Activated naive CD4-positive, alpha-beta T cell treated with anti-CD3 and anti-CD28 coated beads for 36 hours (primary cell): ENCODE measurements at regions not wholly inside any gene's neighbourhood (a gene's known extent, or its start where the extent isn't known, plus 50 kb on each side); places are given as distances from the start of the nearest gene placed in this dataset.
"Not testable (repeated sequence)": the region's sequence is repeated elsewhere in the genome, so short reads cannot be mapped to it uniquely, and the experiment has no call there.

Source experiments
- CTCF ChIA-PET: fragments of 350-600 bp; sonication (Branson Sonifier 250); formaldehyde crosslinking; loops from one replicate; lab custom pipeline; 2021; ENCODE audit warnings: antibody characterized with exemption; lab: Charles Lee
- DNase-seq: peaks from one replicate; pipeline ENCODE4 v3.0.0-alpha.2; 2020
- H3K27ac Mint-ChIP-seq: one replicate; pipeline ENCODE4 v1.8.0; 2021; ENCODE audit warnings: mild to moderate bottlenecking, mixed read lengths
- H3K27me3 Mint-ChIP-seq: one replicate; pipeline ENCODE4 v1.8.0; 2021; ENCODE audit warnings: low read depth, mixed read lengths
- H3K36me3 Mint-ChIP-seq: one replicate; pipeline ENCODE4 v1.8.0; 2021; ENCODE audit warnings: low read depth, mixed read lengths
- H3K4me1 Mint-ChIP-seq: one replicate; pipeline ENCODE4 v1.8.0; 2021; ENCODE audit warnings: low read depth, mixed read lengths
- H3K4me3 Mint-ChIP-seq: one replicate; pipeline ENCODE4 v1.8.0; 2021; ENCODE audit warnings: mild to moderate bottlenecking, moderate library complexity, mixed read lengths
- H3K9me3 Mint-ChIP-seq: one replicate; pipeline ENCODE4 v1.8.0; 2021; ENCODE audit warnings: mixed read lengths
- intact Hi-C: fragments of 100-400 bp; cut with micrococcal nuclease; formaldehyde crosslinking; loops from one replicate; pipeline ENCODE4 v1.15.1; 2023

- intact Hi-C loops: no loop called here
- H3K9me3 Mint-ChIP-seq: no peaks in the 10 kb centered on the region
- peaks cover 10% of the 10 kb centered on the region for H3K27me3 Mint-ChIP-seq
- no peak overlapping the region for H3K4me3 Mint-ChIP-seq
- no peaks in the 10 kb centered on the region for H3K4me1 Mint-ChIP-seq
- DNase-seq: no peak
- CTCF ChIA-PET: no interaction called here
- H3K36me3 Mint-ChIP-seq: no peaks in the 10 kb centered on the region
- no peak overlapping the region for H3K27ac Mint-ChIP-seq
Observed at GRCh38 chr1:192453360-192453992, 122.1 kb upstream of the RGS1 start.

GRCh38 chr1:192459467-192459866 lies 116.1 kb upstream of the RGS1 start:
- no peak overlapping the region for H3K4me3 Mint-ChIP-seq
- intact Hi-C loops: no loop called here
- no peaks in the 10 kb centered on the region for H3K36me3 Mint-ChIP-seq
- CTCF ChIA-PET: interaction anchor here (0.9 kb wide), 1 partner anchor 14 kb away, joined by 3 read pairs; no protein-coding TSS in a partner anchor
- H3K4me1 Mint-ChIP-seq: no peaks in the 10 kb centered on the region
- no peak for DNase-seq
- H3K27me3 Mint-ChIP-seq: peaks cover 18% of the 10 kb centered on the region
- H3K27ac Mint-ChIP-seq: no peak overlapping the region
- H3K9me3 Mint-ChIP-seq: no peaks in the 10 kb centered on the region

- CTCF ChIA-PET: interaction anchor here (0.6 to 1.2 kb wide), 4 partner anchors 11 to 1134 kb away, joined by 3 read pairs; no protein-coding TSS in a partner anchor
- Mint-ChIP-seq H3K27me3 (peaks cover 31% of the 10 kb centered on the region), H3K9me3 (no peaks in the 10 kb centered on the region), H3K27ac (no peak overlapping the region), H3K4me1 (no peaks in the 10 kb centered on the region), H3K4me3 (no peak overlapping the region), H3K36me3 (no peaks in the 10 kb centered on the region)
- DNase-seq: no peak
- intact Hi-C loops: no loop called here
Observed at GRCh38 chr1:192461684-192462083, 113.9 kb upstream of the RGS1 start.

- Mint-ChIP-seq H3K27ac (no peak overlapping the region), H3K9me3 (no peaks in the 10 kb centered on the region), H3K27me3 (peaks cover 31% of the 10 kb centered on the region), H3K4me3 (no peak overlapping the region), H3K4me1 (no peaks in the 10 kb centered on the region), H3K36me3 (no peaks in the 10 kb centered on the region)
- CTCF ChIA-PET: interaction anchor here (1.0 to 1.3 kb wide), 4 partner anchors 10 to 148 kb away, joined by 3 to 5 read pairs (median 4); no protein-coding TSS in a partner anchor
- DNase-seq: no peak
- intact Hi-C loops: no loop called here
Observed at GRCh38 chr1:192462616-192463015, 113.0 kb upstream of the RGS1 start.

- CTCF ChIA-PET: interaction anchor here (1.3 kb wide), 1 partner anchor 147 kb away, joined by 5 read pairs; no protein-coding TSS in a partner anchor
- no peaks in the 10 kb centered on the region for H3K36me3 Mint-ChIP-seq
- no peak for DNase-seq
- H3K27me3 Mint-ChIP-seq: peaks cover 34% of the 10 kb centered on the region
- intact Hi-C loops: no loop called here
- no peaks in the 10 kb centered on the region for H3K9me3 Mint-ChIP-seq
- H3K4me1 Mint-ChIP-seq: no peaks in the 10 kb centered on the region
- no peak overlapping the region for H3K4me3 Mint-ChIP-seq
- H3K27ac Mint-ChIP-seq: no peak overlapping the region
Observed at GRCh38 chr1:192463661-192464060, 111.9 kb upstream of the RGS1 start.

DNA sequence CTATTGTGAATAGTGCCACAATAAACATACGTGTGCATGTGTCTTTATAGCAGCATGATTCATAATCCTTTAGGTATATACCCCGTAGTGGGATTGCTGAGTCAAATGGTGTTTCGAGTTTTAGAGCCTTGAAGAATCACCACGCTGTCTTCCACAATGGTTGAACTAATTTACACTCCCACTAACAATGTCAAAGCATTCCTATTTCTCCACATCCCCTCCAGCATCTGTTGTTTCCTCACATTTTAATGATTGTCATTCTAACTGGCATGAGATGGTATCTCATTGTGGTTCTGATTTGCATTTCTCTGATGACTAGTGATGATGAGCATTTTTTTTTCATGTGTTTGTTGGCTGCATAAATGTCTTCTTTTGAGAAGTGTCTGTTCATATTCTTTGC lies 110.4 kb upstream of the RGS1 start:
- CTCF ChIA-PET, H3K27ac Mint-ChIP-seq, H3K9me3 Mint-ChIP-seq, H3K36me3 Mint-ChIP-seq, intact Hi-C loops, H3K4me1 Mint-ChIP-seq, H3K4me3 Mint-ChIP-seq, DNase-seq: not testable (repeated sequence)
- peaks cover 46% of the 10 kb centered on the region for H3K27me3 Mint-ChIP-seq

DNA sequence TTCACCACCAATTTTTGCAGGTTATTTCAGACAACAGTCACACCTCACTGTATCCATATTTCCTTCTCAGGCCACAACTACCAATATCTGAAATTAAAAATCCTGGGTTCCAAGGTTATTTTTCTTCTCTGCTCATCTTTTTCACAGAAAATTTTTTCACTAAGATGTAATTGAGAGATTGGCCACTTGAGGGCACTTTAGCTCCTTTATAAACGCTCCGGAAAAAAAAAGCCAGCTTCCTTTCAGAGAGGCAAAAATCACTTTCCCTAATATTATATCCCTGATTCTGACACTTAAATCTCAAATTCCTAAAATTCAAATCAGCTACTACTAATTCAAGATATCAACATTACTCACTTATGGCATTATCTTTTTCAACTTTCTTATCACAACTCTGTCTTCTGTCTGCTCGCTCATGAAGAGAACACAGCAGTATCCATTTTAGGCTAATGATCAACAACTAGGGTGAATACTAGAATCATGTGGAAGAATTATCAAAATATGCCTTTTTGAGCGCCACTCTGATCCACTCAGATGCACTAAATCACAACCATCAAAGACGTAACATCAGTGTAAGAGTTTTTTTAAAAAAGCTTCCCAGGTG lies 101.4 kb upstream of the RGS1 start:
- Mint-ChIP-seq H3K27ac (no peak overlapping the region), H3K36me3 (no peaks in the 10 kb centered on the region), H3K9me3 (no peaks in the 10 kb centered on the region), H3K4me3 (no peak overlapping the region), H3K27me3 (peaks cover 9% of the 10 kb centered on the region), H3K4me1 (no peaks in the 10 kb centered on the region)
- CTCF ChIA-PET: interaction anchor here (0.7 to 6.2 kb wide), 23 partner anchors 12 to 657 kb away, joined by 3 to 88 read pairs (median 3); no protein-coding TSS in a partner anchor
- intact Hi-C loops: loop anchor here (1.0 to 5.0 kb wide), 5 partner anchors 333 to 1821 kb away; no protein-coding TSS in a partner anchor
- DNase-seq: no peak

DNA sequence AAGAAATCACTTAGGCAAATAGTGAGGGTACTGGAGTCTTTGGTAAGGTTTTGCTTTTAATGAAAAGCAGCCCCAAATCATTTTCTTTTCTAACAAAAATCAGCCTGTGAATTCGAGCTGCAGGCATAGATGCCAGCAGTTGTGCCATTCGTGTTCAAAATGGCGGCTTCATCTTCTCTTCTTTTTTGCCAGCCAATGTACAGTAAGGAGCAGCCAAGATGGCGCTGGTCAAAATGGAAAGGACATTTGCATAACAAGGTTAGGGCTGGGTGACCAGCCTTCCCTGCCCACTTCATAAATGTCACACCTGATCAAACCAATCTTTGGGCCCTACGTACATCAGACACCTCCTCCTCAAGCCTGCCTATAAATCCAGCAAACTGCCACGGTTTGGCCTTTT lies 100.2 kb upstream of the RGS1 start:
- Mint-ChIP-seq H3K4me1 (no peaks in the 10 kb centered on the region), H3K36me3 (no peaks in the 10 kb centered on the region), H3K9me3 (no peaks in the 10 kb centered on the region), H3K4me3 (no peak overlapping the region), H3K27me3 (no peaks in the 10 kb centered on the region), H3K27ac (no peak overlapping the region)
- CTCF ChIA-PET: interaction anchor here (0.9 to 6.2 kb wide), 10 partner anchors 19 to 544 kb away, joined by 3 to 88 read pairs (median 4); no protein-coding TSS in a partner anchor
- intact Hi-C loops: loop anchor here (2.0 to 5.0 kb wide), 3 partner anchors 42 to 1819 kb away; no protein-coding TSS in a partner anchor
- DNase-seq: no peak

DNA sequence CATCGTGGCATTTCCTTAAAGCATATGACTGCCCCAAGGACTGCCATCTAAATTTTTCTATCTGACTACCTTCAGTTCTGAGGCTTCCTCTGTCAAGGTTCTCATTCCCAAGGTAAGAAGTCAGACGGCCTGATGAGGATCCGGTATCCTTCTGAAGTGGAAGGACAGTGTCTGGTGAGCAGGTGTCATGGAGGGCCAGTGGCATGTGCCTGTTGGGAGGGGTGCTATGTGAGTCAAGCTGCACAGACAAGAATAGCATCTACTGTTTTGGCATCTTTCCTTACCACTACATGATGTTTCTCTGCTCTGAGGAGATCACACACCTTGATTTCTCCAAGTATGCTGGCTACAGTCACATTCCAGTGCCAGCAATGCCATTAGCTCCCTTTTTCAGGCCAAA lies 99.6 kb upstream of the RGS1 start:
- intact Hi-C loops: loop anchor here (2.0 to 5.0 kb wide), 3 partner anchors 41 to 1819 kb away; no protein-coding TSS in a partner anchor
- H3K9me3 Mint-ChIP-seq: no peaks in the 10 kb centered on the region
- H3K27me3 Mint-ChIP-seq: no peaks in the 10 kb centered on the region
- DNase-seq: no peak
- H3K27ac Mint-ChIP-seq: no peak overlapping the region
- CTCF ChIA-PET: interaction anchor here (0.6 to 6.2 kb wide), 6 partner anchors 18 to 166 kb away, joined by 3 to 88 read pairs (median 3); no protein-coding TSS in a partner anchor
- H3K4me3 Mint-ChIP-seq: no peak overlapping the region
- no peaks in the 10 kb centered on the region for H3K36me3 Mint-ChIP-seq
- H3K4me1 Mint-ChIP-seq: no peaks in the 10 kb centered on the region

DNA sequence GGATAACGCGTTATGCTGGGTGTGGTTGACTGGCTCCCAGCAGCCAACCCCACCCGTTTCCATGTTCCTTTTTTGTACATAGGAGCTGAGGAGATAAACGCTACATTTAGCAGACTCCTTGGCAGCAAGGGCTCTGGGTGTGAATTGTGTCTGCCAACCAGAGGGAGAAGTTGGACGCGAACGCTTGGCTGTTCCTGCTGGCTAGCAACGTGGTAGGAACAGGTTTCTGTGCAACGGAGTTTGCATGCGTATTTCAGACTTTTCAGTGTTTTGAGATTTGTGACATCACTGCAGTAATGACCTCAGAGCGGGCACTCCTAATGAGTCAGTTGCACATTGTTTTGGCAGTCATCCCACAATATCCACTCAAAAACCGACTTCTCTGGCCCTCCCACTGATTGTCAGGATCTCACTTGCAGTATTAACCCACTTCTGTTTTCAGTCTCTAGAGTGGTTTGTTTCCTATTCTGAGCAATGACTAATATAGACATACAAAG lies 98.7 kb upstream of the RGS1 start:
- H3K9me3 Mint-ChIP-seq: no peaks in the 10 kb centered on the region
- no peak overlapping the region for H3K27ac Mint-ChIP-seq
- no peaks in the 10 kb centered on the region for H3K27me3 Mint-ChIP-seq
- no peaks in the 10 kb centered on the region for H3K4me1 Mint-ChIP-seq
- intact Hi-C loops: loop anchor here (1.0 to 5.0 kb wide), 3 partner anchors 40 to 132 kb away; no protein-coding TSS in a partner anchor
- H3K4me3 Mint-ChIP-seq: no peak overlapping the region
- DNase-seq: no peak
- CTCF ChIA-PET: interaction anchor here (0.6 to 6.2 kb wide), 19 partner anchors 14 to 330 kb away, joined by 3 to 88 read pairs (median 4); no protein-coding TSS in a partner anchor
- no peaks in the 10 kb centered on the region for H3K36me3 Mint-ChIP-seq

DNA sequence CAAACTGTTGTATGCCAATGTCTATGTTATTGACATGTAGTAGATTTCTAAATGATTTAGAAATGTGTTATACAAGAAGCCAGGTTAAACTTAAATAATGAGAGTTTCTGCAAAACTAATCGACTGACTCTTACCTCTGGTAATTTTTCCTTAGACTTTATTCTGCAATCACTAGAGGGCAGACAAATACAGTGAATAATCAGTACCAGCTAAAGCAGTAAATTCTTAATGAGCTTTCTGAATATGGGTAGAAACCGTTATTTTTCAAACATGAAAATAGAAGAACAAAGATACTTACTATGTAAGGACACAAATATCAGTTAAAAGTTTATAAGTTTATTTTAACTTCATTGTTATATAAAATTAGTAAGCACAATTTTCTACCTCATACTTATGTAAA lies 97.9 kb upstream of the RGS1 start:
- no peaks in the 10 kb centered on the region for H3K4me1 Mint-ChIP-seq
- CTCF ChIA-PET: interaction anchor here (0.6 to 6.2 kb wide), 19 partner anchors 15 to 329 kb away, joined by 3 to 88 read pairs (median 4); no protein-coding TSS in a partner anchor
- no peaks in the 10 kb centered on the region for H3K9me3 Mint-ChIP-seq
- no peaks in the 10 kb centered on the region for H3K27me3 Mint-ChIP-seq
- intact Hi-C loops: loop anchor here (1.0 to 5.0 kb wide), 3 partner anchors 40 to 132 kb away; no protein-coding TSS in a partner anchor
- H3K36me3 Mint-ChIP-seq: no peaks in the 10 kb centered on the region
- DNase-seq: no peak
- H3K4me3 Mint-ChIP-seq: no peak overlapping the region
- no peak overlapping the region for H3K27ac Mint-ChIP-seq

DNA sequence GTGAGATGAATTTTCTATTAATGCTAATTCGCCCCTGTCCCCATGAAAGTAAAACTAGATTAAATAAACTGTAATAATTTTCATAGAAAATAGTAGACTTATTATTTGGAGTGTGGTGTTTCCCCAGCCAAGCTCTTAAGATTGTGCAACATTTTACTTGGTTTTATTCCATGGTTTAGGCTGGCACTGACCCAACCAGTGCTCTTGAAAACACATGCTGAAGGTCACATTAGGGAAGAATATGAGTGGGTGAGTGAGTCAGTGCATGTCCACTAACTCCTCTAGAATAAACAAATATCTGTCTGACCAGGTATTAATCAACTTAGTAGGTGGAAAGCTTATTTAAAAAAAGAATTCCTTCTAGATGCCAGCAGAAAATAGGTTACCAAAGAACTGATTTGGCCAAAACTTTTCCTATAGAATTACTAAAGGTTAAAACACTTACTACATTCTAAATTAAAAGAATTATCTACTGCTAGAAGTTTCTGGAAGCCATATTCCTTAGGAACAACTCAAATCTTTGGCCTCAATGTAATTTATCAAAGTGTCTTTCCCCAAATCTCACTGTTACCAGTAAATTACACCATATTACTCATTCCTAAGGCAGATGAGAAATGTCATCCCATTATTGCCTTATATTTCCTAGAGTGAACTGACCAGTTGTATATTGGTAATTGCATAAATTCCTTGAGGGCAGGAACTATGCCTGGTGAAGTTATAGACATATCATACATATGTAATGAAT lies 89.7 kb upstream of the RGS1 start:
- peaks cover 2% of the 10 kb centered on the region for H3K9me3 Mint-ChIP-seq
- H3K4me3 Mint-ChIP-seq: no peak overlapping the region
- H3K36me3 Mint-ChIP-seq: peaks cover 1% of the 10 kb centered on the region
- H3K27me3 Mint-ChIP-seq: no peaks in the 10 kb centered on the region
- intact Hi-C loops: no loop called here
- DNase-seq: no peak
- no peaks in the 10 kb centered on the region for H3K4me1 Mint-ChIP-seq
- no peak overlapping the region for H3K27ac Mint-ChIP-seq
- CTCF ChIA-PET: no interaction called here
